HG02981 (cell line): ENCODE measurements at regions not wholly inside any gene's neighbourhood (a gene's known extent, or its start where the extent isn't known, plus 50 kb on each side); places are given as distances from the start of the nearest gene placed in this dataset.
"Not testable (repeated sequence)": the region's sequence is repeated elsewhere in the genome, so short reads cannot be mapped to it uniquely, and the experiment has no call there.

Experiments
- ATAC-seq: cut with Tn5 transposase; IDR thresholded peaks from one replicate; pipeline ENCODE4 v1.9.1; 2021; ENCODE audit warnings: mild to moderate bottlenecking, moderate library complexity; ENCODE audit not compliant: unreplicated experiment

DNA sequence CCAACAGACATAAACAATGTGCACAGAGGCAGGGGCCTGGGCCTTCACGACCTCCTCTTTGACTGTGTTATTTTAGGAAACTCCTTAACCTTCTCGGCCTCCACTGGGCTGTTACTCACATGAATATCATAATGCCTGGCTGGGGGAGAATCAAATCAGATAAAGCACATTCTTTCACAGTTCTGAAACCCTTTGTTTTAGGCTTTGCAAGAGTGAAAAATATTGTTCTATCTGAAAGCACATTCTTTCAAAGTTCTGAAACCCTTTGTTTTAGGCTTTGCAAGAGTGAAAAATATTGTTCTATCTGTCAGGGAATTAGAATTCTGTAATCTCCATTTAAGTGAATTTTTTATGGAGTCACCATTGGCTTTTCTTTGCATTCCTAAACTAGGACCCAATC lies 50.7 kb upstream of the SYNDIG1 start:
- ATAC-seq, result no peak

DNA sequence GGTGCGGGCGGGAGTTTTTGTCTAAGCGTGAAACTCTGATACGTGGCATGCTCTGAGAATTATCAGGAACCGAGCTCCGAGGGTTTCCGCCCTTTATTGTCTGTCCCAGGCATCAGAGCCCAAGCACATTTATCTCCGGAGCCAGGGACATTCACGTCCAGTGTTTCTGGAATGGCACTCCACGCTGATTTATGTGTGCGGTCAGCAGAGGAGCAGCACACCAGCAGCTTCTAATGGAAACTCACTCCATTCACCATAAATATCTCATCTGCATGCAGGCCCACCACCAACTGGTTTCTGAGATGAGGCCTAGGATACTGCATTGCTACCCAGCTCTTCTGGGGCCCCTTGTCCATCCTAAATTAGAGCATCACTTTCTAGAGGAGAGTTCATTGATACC lies 51.9 kb upstream of the SYNDIG1 start:
- no peak for ATAC-seq

DNA sequence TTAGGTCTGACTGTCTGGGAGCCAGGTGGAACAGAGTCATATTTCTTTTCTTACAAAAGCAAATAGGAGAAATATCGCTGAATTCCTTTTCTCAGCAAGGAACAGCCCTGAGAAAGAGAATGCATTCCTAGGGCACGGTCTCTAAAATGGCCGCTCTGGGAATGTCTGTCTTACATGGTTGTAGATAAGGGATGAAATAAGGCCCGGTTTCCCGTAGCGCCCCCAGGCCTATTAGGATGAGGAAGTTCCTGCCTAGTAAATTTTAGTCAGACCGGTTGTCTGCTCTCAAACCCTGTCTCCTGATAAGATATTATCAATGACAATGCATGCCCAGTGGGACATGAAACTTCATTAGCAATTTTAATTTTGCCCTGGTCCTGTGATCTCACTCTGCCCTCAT lies 54.0 kb upstream of the SYNDIG1 start:
- ATAC-seq, result not testable (repeated sequence)

DNA sequence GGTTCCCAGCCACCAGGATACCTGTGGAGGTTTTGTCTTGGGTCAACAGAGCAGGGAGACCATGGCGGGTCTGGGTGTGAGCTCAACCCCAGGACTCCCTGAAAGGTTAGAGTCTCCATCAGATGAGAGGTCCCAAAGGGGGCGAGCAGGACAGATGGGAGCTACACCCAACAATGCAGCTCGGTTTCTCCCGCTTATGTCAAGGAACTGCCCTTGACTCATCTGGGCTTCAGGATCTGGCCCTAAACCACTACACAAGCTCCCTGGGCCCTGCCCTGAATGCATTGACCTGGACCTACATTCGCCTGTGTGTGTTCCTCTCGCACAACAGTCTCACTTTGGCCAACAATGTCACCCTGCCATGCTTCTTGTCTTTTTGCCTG lies 57.6 kb upstream of the SYNDIG1 start:
- ATAC-seq, result no peak

DNA sequence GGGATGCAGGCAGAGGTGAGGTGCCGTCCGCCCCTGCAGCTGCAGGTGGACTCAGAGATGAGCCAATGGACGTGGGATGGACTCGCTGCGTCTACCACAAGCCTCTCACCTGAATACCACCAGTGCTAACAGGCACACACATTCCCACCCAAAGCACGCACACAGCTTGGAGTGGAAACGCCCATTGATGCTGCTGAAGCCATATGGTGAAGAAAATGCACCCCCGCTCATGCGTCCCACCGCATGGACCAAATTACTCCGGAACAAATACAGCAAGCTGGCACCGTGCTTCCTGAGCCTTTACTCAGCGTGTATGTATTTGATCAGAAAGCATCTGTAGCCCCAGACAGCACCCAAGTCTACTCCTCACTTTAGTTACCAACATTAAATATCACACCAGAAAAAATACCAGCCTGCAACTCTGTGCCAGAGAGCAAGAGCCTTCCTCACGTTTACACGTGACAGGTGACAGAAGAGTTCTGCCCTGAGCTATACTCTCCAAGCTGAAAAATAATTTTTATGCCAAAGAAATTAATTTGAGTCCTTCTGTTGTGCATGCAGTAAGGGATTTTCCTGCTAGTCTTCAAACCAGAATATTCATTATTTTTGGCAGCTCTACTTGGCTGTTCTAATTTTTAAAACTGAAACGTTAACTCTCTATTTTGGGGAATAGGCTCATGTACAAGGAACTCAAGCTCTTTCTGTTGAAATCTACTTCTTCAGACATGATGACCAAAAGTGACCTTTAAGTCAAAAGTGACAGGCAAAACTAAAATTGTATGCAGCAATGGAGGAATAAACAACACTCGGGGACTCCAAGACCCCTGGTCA lies 58.2 kb upstream of the SYNDIG1 start:
- no peak for ATAC-seq

DNA sequence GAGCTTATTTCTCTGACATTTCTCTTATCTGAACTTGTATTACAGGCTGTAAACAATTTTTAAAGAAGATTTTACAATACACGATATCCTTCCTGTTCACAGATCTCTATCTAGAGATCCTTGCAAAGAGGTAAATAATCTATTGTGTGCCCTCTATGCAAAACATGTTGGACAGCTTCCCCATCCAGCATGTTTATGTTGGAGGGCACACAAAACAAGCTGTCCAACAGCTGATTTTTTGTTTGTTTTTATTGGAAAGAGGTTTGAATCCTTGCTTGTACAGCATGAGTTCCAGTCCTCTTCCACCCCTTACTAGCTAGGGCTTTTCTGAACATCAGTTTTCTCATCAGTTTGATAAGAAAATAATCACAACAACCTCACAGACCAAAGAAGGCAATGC lies 62.3 kb upstream of the SYNDIG1 start:
- no peak for ATAC-seq

DNA sequence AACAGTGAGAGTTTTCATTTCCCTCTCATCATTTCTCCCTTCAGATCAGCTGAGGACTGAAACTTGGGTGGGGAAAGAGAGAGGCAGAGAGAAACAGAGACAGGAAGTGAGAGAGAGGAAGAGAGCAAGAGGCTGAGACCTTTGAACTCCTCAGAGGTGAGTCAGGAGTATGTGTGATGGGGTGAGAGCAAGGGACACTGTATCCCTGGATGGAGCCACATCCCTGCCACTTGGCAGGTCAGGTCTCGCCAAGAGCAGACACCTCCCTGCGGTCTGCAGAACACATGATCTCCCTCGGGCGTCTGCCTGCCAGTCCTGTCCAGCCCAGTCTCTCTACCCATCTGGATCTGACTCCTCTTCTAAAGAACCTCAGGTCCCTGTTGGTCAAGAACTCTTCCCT lies 62.7 kb upstream of the SYNDIG1 start:
- ATAC-seq, result no peak

DNA sequence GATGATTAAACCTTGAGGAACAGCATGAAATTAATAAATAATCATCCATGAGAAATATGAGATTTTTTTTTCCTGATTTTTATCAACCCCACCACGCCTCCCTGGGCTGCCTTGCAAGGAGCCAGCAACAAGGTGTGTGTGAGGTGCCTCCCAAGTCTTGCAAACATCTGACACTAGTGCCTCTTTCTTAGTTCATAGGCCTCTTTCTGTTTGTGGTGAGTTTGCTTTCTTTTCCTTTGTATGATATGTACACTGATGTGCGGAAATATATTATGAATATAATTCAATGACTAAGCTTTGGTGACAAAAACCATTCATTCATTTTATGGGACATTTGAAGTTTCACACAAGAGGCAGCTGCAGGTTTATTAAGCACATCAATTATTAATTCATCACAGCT lies 63.2 kb upstream of the SYNDIG1 start:
- ATAC-seq, result no peak

DNA sequence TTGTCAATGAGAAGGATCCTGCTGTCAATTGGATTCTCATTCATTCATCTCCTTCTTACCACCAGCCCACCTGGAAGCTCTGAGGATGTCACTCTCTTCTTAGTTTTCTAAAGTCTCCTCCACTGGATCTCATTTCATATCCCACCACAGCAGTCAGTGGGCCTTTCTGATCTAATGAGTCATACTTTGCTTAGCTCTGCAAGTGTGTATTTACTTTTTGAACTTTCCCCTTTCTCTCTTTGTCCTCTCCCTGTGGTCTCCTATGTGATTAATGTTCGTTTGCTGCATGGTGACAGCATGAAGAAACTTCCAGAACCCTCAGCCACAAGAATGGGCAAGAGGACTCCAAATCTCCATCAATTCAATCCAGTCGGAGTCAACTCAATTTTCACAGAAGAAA lies 63.6 kb upstream of the SYNDIG1 start:
- no peak for ATAC-seq

DNA sequence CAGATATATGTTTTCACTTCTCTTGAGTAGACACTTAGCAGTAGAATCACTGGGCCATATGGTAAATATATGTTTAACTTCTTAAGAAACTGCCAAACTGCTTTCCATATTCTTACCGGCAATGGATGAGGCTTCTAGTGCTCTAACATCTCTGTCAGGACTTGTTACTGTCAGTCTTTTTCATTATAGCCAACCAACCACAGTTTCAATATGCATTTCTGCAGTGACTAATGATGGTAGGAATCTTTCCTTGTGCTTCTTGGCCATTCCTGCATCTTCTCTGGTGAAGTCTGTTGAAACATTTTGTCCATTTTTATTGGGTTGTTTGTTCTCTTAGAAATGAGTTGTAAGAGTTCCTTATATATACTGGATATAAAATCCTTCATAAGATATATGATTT lies 66.0 kb upstream of the SYNDIG1 start:
- ATAC-seq, result no peak

DNA sequence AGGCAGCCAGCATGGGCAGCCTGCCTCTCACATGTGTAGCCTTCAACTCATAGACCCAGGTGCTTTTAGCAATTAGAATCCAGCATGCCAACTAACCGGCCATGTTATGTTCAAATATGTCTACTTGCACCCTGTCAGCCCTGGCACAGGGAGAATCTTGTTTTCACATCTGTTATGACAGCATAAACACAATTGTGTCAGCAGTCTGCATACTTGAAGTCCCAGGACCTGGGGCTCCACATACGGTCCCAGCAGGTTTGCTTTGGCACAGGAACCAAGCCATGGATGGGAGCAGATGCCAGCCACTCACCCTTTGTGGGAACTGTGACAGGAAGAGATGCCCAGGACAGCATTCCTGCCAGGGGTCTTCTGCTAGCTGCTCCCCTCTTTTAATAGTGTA lies 67.2 kb upstream of the SYNDIG1 start:
- ATAC-seq, result no peak

DNA sequence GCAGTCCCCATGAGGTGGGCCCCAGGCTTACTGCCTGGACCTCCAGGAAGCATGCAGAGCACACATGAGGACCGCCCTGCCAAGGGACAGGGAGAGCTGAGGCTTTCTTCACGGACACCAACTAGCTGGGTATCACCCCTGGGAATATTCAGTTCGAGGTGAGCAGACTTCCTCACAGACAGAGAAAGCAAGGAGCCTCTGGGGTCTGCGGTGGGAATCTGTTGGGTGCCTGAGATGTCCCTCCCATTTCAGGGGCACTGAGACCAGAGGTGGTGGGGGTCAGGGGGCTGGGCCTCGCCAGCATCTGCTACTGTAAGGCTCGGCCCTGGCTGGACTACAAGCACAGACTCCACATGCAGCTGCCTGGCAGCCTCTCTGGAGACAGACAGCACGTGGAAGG lies 74.3 kb upstream of the SYNDIG1 start:
- ATAC-seq, result no peak

DNA sequence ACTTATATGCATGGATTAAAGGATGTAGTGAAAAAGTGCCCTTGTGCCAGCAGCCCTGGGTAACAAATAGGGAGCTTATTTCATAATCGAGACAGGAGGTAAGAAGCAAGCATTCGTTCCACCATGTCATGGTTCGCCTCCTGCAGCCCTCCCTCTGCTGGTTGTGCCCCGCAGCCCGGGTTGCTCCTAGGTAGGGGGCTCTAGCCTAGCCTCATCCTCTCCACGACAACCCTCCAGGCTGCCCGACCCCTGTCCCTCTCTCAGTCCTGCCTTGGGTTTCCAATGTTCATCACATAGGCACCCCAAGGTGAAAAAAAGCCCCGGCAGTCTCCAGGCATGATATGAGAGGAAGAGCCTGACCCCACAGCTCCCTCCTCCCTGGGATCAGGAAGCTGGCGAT lies 75.5 kb upstream of the SYNDIG1 start:
- ATAC-seq, result no peak

DNA sequence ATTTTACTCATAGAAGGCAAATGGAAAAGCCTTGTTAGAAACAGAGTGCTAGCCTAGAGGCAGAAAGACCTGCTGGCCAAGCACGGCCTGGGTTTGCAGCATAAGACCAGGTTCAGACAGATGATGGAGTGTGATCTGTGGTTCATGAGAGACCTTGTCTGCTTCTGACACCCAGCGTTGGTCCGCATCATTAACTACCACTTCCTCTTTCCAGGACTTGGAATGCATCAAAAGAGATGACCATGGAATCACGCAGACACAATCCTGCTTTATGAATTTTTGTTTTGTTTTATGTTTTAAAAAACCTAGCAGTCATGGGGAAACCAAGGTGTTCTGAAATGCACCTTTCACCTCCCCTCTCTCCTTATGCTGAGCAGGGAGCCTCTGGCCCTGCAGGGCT lies 76.8 kb upstream of the SYNDIG1 start:
- no peak for ATAC-seq

DNA sequence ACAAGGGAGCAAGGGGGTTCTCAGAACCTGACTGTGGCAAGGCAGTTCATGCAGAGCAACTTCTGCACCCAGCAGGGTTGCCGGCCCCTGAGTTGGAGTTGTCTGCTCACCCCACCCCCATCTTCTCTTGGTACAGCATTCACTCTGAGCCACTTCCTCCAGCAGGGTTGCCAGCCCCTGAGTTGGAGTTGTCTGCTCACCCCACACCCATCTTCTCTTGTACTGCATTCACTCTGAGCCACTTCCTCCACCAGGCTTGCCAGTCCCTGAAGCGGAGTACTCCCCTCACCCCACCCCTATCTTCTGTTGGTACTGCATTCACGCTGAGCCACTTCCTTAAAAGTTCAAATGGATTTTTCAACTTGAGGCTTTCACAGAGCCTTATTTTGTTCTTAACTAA lies 79.7 kb upstream of the SYNDIG1 start:
- no peak for ATAC-seq

DNA sequence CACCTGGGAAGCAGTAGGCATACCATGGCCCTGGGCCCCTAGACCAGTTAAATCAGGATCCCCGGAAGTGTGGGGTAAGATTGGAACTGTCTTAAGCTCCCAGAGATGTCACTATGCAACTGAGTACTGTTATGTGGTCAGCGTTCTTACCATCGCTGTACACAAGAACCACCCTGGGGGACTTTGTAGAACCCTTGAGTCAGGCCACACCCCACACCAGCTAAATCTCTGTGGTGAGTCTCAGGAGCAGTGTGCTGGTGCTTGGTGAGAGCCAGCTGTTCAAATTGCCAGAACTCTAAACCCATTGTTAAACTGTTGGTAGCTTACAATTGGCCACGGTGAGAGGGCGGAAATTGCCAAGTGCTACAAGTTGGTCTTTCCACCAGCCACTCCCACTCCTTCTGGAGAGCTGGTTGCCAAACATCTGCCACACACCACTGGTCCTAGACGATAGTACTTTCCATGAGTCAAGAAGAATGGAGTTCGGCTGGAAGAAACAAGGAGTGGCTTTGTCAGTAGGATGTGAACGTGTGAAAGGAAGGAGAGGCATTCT lies 80.5 kb upstream of the SYNDIG1 start:
- no peak for ATAC-seq

DNA sequence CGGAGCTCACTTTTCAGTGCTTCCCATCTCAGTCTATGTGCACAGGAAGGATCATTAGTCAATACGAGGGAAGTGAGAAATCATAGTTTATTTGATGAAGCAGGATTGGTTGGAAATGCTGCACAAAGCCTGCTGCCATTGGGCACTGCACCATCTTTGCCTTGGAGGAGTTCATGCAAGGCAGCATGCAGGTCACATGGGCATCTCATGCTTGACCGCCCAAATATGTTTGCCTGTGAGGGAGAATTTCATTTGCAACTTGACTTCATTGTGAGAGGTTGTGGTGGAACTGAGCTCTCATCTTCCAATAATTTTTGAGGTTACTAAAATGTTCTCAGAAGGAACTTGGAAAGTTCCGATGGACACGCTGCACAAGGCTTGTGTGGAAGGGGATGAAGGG lies 83.9 kb upstream of the SYNDIG1 start:
- no peak for ATAC-seq

DNA sequence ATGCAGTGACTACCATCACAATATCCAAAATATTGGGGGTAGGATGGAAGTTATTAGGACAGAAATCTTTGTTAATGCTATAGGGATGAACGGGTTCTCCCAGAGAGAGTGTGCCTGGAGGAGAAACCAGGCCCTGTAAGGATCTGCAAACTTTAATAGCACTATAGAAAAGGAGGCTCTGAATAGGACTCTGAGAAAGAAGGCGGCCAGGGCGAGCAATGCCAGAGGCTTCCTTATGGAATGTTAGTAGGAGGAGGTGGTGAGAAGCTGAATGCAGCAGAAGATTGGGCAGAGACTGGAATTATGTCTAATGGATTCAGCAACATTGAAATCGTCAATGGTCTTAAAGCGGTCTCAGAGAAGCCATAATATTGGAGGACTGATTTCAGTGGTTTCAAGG lies 84.6 kb upstream of the SYNDIG1 start:
- ATAC-seq, result no peak

DNA sequence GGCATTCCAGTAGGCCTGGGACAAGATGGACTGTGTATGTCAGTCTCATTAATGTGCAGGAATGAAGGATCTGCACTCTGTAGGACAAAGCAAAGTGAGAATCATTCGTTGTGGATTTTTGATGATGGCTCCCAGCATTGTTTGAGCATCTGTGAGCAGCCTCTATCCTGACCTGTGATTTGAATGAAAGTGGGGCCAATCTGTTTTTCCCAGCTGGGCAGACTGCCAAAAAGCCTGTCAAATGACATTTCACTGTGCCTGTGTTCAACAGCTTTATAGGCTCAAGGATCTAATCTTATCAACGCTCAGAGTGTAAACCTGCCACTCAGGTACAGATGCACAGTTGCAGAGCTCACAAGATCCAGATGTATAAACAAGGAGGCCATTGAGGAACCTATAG lies 86.7 kb upstream of the SYNDIG1 start:
- no peak for ATAC-seq

DNA sequence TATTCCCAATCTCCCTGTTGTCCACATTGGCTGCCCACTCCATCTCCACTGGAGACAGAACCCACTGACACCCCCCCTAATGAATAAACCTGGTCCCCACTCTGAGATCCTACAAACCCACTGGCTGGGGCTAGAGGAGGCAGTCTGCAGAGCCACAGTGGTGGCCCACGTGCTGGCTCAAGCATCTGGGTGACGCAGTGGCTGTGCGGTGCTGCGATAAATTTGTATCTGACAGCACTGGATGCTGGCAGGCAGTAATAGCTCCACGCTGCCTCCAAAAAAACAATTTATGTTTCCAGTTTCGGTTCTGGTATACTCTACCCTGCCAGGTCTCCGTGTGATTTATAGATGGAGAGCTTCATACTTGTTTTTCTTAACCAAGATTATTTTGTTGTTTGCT lies 87.1 kb upstream of the SYNDIG1 start:
- ATAC-seq, result no peak

DNA sequence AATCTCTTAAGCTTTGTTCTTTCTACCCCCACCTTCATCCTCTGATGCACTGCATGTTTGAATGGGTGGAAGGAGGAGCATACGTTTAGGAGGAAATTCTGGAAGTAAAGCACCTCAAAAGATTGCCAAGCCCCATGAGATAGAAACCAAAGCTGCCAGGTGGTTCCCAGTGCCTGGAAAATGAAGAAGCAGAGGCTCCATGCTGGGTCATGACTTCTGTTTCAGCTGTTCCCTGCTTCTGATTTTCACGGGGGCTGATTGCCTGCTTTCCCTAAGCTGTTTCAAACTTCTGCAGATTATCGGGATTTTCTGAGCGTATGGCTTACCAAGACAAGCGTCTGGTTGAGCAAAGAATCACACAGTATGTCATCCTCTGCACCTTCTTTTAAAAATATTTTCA lies 87.5 kb upstream of the SYNDIG1 start:
- no peak for ATAC-seq

DNA sequence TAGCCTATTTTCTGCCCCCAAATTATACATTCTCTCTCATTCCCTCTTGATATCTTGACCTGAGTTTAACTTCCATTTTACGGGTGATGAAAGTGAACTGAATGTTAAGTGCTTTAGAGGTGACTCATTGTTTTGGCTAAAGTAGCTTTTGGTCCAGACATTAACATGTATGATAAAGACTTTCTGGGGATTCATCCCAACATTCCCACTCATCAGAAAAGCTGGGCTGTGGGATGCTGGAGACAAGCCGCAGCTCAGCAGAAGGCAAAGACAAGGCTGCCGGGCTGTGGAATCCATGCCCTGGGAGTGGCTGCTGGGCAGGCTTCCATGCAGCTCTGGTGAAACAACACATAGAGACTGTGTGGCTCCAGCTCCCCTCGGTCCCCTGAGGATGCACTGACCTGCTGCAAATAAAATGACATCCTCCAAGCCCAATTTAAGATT lies 89.9 kb upstream of the SYNDIG1 start:
- ATAC-seq, result no peak
